B cell (primary cell): ENCODE measurements at regions not wholly inside any gene's neighbourhood (a gene's known extent, or its start where the extent isn't known, plus 50 kb on each side); places are given as distances from the start of the nearest gene placed in this dataset.

Source experiments
- EZH2 ChIP-seq: IDR thresholded peaks from 2 replicates; pipeline ENCODE4 v1.6.1; 2012; ENCODE audit warnings: borderline replicate concordance, low read depth, mild to moderate bottlenecking, moderate library complexity, low read length; ENCODE audit not compliant: insufficient read depth, poor library complexity, severe bottlenecking
- TF ChIP-seq, protein P1 (sequence below): fragments of 200-600 bp; IDR thresholded peaks from one replicate; pipeline ENCODE4 v1.8.0; 2022; ENCODE audit warnings: antibody characterized with exemption, mild to moderate bottlenecking

DNA sequence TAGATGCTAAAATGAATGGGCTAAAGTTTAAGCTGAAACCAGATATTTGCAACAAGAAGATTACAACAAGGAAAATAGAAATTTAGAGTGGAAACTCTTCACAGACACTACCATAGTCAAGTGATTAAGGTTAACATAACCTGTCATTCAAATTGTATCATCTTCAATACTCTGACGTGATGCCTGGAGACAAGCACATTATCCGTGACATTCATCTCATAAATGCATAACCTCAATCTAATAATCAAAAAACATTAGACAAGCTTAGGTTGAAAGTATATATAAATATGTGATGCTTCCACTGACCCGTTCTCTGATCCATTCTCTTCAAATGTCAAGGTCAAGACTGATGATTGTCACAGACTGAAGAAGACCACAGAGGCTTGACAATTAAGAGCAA, 263.8 kb upstream of the MEOX2 start:
- TF ChIP-seq, protein P1, sequence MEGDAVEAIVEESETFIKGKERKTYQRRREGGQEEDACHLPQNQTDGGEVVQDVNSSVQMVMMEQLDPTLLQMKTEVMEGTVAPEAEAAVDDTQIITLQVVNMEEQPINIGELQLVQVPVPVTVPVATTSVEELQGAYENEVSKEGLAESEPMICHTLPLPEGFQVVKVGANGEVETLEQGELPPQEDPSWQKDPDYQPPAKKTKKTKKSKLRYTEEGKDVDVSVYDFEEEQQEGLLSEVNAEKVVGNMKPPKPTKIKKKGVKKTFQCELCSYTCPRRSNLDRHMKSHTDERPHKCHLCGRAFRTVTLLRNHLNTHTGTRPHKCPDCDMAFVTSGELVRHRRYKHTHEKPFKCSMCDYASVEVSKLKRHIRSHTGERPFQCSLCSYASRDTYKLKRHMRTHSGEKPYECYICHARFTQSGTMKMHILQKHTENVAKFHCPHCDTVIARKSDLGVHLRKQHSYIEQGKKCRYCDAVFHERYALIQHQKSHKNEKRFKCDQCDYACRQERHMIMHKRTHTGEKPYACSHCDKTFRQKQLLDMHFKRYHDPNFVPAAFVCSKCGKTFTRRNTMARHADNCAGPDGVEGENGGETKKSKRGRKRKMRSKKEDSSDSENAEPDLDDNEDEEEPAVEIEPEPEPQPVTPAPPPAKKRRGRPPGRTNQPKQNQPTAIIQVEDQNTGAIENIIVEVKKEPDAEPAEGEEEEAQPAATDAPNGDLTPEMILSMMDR: no peak
- TF ChIP-seq EZH2: no peak
